ENCODE measurements at regions not wholly inside any gene's neighbourhood (a gene's known extent, or its start where the extent isn't known, plus 50 kb on each side); places are given as distances from the start of the nearest gene placed in this dataset.

DNA sequence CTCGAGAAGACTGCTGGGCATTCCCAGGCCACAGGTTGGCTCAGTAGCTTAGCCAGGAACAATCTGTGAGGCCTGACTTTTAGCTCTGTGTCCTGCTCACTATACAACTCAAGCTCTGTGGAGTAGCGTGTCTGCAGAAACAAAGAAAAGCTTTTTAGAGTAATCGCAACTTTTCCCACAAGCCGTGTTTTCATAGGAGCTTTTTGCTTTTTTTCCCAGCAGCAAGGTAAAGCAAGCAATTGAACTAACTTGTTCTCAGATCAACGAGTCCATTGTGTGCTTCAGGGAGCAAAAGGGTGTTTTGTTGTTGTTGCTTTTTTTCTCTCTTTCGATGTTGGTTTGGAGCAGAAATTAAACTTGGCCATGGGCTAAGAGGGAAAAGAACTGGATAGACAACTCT lies 97.3 kb upstream of the BCL2L14 start:
- Histone ChIP-seq H3K4me3 (ENCODE audit: control insufficient read depth in 1 of 7, extremely low read depth in 1 of 7, insufficient read depth in 4 of 7, low read depth in 2 of 7, low read length in 6 of 7) (no peak overlapping the region), H3K9me3 (ENCODE audit: control extremely low read depth in 1 of 5, control insufficient read depth in 4 of 5, insufficient read depth in 2 of 5, low read depth in 1 of 5, low read length in 4 of 5) (no peaks in the 10 kb centered on the region), H3K27me3 (replicated peaks in 2 of 5; ENCODE audit: control insufficient read depth in 4 of 5, insufficient read depth in 5 of 5, low read length in 4 of 5) (no peaks in the 10 kb centered on the region), H3K27ac (ENCODE audit: insufficient read depth in 1 of 2, low read depth in 1 of 2, low read length in 2 of 2, poor library complexity in 1 of 2, severe bottlenecking in 2 of 2) (no peak overlapping the region), H3K36me3 (ENCODE audit: control insufficient read depth in 4 of 4, insufficient read depth in 4 of 4, low read length in 3 of 4) (no peaks in the 10 kb centered on the region), H3K4me1 (ENCODE audit: control extremely low read depth in 1 of 4, control insufficient read depth in 4 of 4, insufficient read depth in 4 of 4, low read length in 3 of 4) (peaks cover 0 to 10% (median 5%) of the 10 kb centered on the region in 4 experiments)
- DNase-seq, result no peak
- ChIA-PET CTCF (interaction anchor here (0.5 kb wide), 1 partner anchor 581 kb away, joined by 4 read pairs; no protein-coding TSS in a partner anchor), POLR2A (no interaction called here)
- 92% methylated on average over 5 of the region's 6 CpGs for WGBS (ENCODE audit: insufficient coverage)

- Histone ChIP-seq H3K4me3 (ENCODE audit: control insufficient read depth in 1 of 7, extremely low read depth in 1 of 7, insufficient read depth in 4 of 7, low read depth in 2 of 7, low read length in 6 of 7) (no peak overlapping the region), H3K27me3 (replicated peaks in 2 of 5; ENCODE audit: control insufficient read depth in 4 of 5, insufficient read depth in 5 of 5, low read length in 4 of 5) (no peaks in the 10 kb centered on the region), H3K4me1 (ENCODE audit: control extremely low read depth in 1 of 4, control insufficient read depth in 4 of 4, insufficient read depth in 4 of 4, low read length in 3 of 4) (peaks cover 9 to 25% (median 16%) of the 10 kb centered on the region in 4 experiments), H3K9me3 (ENCODE audit: control extremely low read depth in 1 of 5, control insufficient read depth in 4 of 5, insufficient read depth in 2 of 5, low read depth in 1 of 5, low read length in 4 of 5) (no peaks in the 10 kb centered on the region), H3K27ac (ENCODE audit: insufficient read depth in 1 of 2, low read depth in 1 of 2, low read length in 2 of 2, poor library complexity in 1 of 2, severe bottlenecking in 2 of 2) (no peak overlapping the region), H3K36me3 (ENCODE audit: control insufficient read depth in 4 of 4, insufficient read depth in 4 of 4, low read length in 3 of 4) (no peaks in the 10 kb centered on the region)
- ChIA-PET POLR2A (no interaction called here), CTCF (no interaction called here)
- DNase-seq, result no peak
- 100% methylated on average over 1 of the region's 4 CpGs for WGBS (ENCODE audit: insufficient coverage)
Observed at GRCh38 chr12:11976005-11976404, 94.7 kb upstream of the BCL2L14 start.

DNA sequence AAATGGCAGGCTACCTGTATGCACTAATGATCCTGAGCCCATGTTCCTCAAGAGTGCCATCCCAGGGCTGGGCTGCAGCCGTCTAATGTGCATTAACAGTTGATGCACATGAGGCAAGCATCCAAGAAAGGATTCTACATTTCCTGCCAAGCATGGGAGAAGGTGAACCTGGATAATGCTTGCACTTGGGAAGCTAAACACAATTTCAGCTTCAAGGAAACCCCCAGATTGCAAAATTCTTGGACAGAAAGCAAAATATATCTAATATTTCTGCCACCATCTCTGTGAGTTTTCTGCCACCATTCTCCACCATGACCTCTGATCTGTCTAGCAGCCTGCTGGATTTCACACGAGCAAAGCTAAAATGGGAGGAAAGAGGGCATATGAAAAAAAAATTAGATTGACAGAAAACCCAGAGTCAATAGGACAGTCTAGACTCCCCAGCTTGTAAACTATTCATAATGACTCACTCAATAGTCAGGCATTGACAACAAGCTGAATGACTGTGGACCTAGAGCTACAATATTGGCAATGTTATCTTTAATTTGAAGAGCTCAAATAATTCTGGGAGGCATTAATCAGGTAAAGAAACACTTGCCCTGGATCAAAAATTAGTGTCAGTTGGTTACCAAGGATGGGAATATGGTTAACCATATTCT lies 91.9 kb upstream of the BCL2L14 start:
- Histone ChIP-seq H3K4me1 (ENCODE audit: control extremely low read depth in 1 of 4, control insufficient read depth in 4 of 4, insufficient read depth in 4 of 4, low read length in 3 of 4) (peaks cover 13 to 38% (median 27%) of the 10 kb centered on the region in 4 experiments), H3K36me3 (ENCODE audit: control insufficient read depth in 4 of 4, insufficient read depth in 4 of 4, low read length in 3 of 4) (no peaks in the 10 kb centered on the region), H3K9me3 (ENCODE audit: control extremely low read depth in 1 of 5, control insufficient read depth in 4 of 5, insufficient read depth in 2 of 5, low read depth in 1 of 5, low read length in 4 of 5) (no peaks in the 10 kb centered on the region), H3K27ac (ENCODE audit: insufficient read depth in 1 of 2, low read depth in 1 of 2, low read length in 2 of 2, poor library complexity in 1 of 2, severe bottlenecking in 2 of 2) (no peak overlapping the region), H3K27me3 (replicated peaks in 2 of 5; ENCODE audit: control insufficient read depth in 4 of 5, insufficient read depth in 5 of 5, low read length in 4 of 5) (no peaks in the 10 kb centered on the region), H3K4me3 (ENCODE audit: control insufficient read depth in 1 of 7, extremely low read depth in 1 of 7, insufficient read depth in 4 of 7, low read depth in 2 of 7, low read length in 6 of 7) (no peak overlapping the region)
- POLR2A ChIA-PET, result no interaction called here
- DNase-seq, result no peak
- CTCF ChIA-PET, result interaction anchor here (1.7 to 2.0 kb wide), 2 partner anchors 10 to 55 kb away, joined by 6 to 8 read pairs; no protein-coding TSS in a partner anchor
- WGBS (ENCODE audit: insufficient coverage), result 100% methylated on average over 1 of the region's 2 CpGs

DNA sequence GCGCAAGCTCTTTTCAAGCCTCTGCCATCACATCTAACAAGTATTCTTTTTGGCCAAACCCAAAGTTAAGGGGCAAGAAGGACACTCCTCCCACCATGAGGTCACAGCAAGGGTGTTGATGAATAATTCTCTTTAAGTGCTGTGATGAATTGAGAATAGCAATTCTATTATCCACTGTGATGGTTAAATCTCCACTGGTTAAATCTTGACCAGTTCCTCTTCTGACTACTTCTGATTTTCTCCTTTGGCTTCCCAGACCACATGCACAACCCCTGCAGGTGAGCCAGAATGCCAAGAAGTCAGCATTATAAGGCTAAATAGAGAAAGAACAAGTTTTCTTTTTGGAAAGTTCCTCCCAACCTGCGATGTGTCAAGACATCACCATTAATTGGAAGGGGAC lies 90.6 kb upstream of the BCL2L14 start:
- 100% methylated on average over 1 of the region's 2 CpGs for WGBS (ENCODE audit: insufficient coverage)
- Histone ChIP-seq H3K4me3 (ENCODE audit: control insufficient read depth in 1 of 7, extremely low read depth in 1 of 7, insufficient read depth in 4 of 7, low read depth in 2 of 7, low read length in 6 of 7) (no peak overlapping the region), H3K9me3 (ENCODE audit: control extremely low read depth in 1 of 5, control insufficient read depth in 4 of 5, insufficient read depth in 2 of 5, low read depth in 1 of 5, low read length in 4 of 5) (no peaks in the 10 kb centered on the region), H3K27ac (ENCODE audit: insufficient read depth in 1 of 2, low read depth in 1 of 2, low read length in 2 of 2, poor library complexity in 1 of 2, severe bottlenecking in 2 of 2) (no peak overlapping the region), H3K36me3 (ENCODE audit: control insufficient read depth in 4 of 4, insufficient read depth in 4 of 4, low read length in 3 of 4) (no peaks in the 10 kb centered on the region), H3K27me3 (replicated peaks in 2 of 5; ENCODE audit: control insufficient read depth in 4 of 5, insufficient read depth in 5 of 5, low read length in 4 of 5) (no peaks in the 10 kb centered on the region), H3K4me1 (ENCODE audit: control extremely low read depth in 1 of 4, control insufficient read depth in 4 of 4, insufficient read depth in 4 of 4, low read length in 3 of 4) (peaks cover 13 to 38% (median 27%) of the 10 kb centered on the region in 4 experiments)
- ChIA-PET CTCF (interaction anchor here (1.0 to 1.7 kb wide), 2 partner anchors 12 to 16 kb away, joined by 3 to 8 read pairs; no protein-coding TSS in a partner anchor), POLR2A (no interaction called here)
- no peak for DNase-seq

GRCh38 chr12:11981121-11981733 lies 89.5 kb upstream of the BCL2L14 start:
- H3K27me3 ChIP-seq (replicated peaks in 2 of 5; ENCODE audit: control insufficient read depth in 4 of 5, insufficient read depth in 5 of 5, low read length in 4 of 5), result no peaks in the 10 kb centered on the region
- H3K36me3 ChIP-seq (ENCODE audit: control insufficient read depth in 4 of 4, insufficient read depth in 4 of 4, low read length in 3 of 4), result no peaks in the 10 kb centered on the region
- no peak overlapping the region for H3K27ac ChIP-seq (ENCODE audit: insufficient read depth in 1 of 2, low read depth in 1 of 2, low read length in 2 of 2, poor library complexity in 1 of 2, severe bottlenecking in 2 of 2)
- peak overlapping the region in 4 of 7 experiments; percentile 0 to 49 (median 40) for H3K4me3 ChIP-seq (ENCODE audit: control insufficient read depth in 1 of 7, extremely low read depth in 1 of 7, insufficient read depth in 4 of 7, low read depth in 2 of 7, low read length in 6 of 7)
- no peaks in the 10 kb centered on the region for H3K9me3 ChIP-seq (ENCODE audit: control extremely low read depth in 1 of 5, control insufficient read depth in 4 of 5, insufficient read depth in 2 of 5, low read depth in 1 of 5, low read length in 4 of 5)
- 32% methylated on average over 7 of the region's 7 CpGs for WGBS (ENCODE audit: insufficient coverage)
- DNase-seq, result peak; percentile 78 to 96 (median 94)
- H3K4me1 ChIP-seq (ENCODE audit: control extremely low read depth in 1 of 4, control insufficient read depth in 4 of 4, insufficient read depth in 4 of 4, low read length in 3 of 4), result peaks cover 13 to 30% (median 21%) of the 10 kb centered on the region in 4 experiments
- CTCF ChIA-PET, result no interaction called here
- POLR2A ChIA-PET, result no interaction called here

DNA sequence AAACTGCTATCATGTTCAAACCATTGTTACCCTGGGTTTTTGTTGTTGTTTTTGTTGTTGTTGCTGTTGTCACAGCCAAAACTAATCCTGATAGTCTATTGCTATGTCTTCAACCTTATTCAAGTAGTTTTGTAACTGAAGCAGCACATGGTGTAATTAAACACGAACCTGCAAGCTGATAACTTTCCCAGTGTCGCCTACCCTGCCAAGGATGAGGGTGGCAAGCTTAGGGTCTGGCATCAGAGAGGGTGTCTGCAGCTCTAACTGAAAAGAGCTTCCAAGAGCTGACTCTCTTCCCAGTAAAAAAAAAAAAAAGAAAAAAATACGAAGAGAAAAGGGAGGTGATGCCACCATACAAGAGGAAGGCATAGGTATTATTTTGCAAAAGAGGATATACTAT lies 86.3 kb upstream of the BCL2L14 start:
- Histone ChIP-seq H3K9me3 (ENCODE audit: control extremely low read depth in 1 of 5, control insufficient read depth in 4 of 5, insufficient read depth in 2 of 5, low read depth in 1 of 5, low read length in 4 of 5) (peaks cover 0 to 3% (median 0%) of the 10 kb centered on the region in 5 experiments), H3K27me3 (replicated peaks in 2 of 5; ENCODE audit: control insufficient read depth in 4 of 5, insufficient read depth in 5 of 5, low read length in 4 of 5) (no peaks in the 10 kb centered on the region), H3K4me1 (ENCODE audit: control extremely low read depth in 1 of 4, control insufficient read depth in 4 of 4, insufficient read depth in 4 of 4, low read length in 3 of 4) (peaks cover 13 to 27% (median 21%) of the 10 kb centered on the region in 4 experiments), H3K27ac (ENCODE audit: insufficient read depth in 1 of 2, low read depth in 1 of 2, low read length in 2 of 2, poor library complexity in 1 of 2, severe bottlenecking in 2 of 2) (no peak overlapping the region), H3K4me3 (ENCODE audit: control insufficient read depth in 1 of 7, extremely low read depth in 1 of 7, insufficient read depth in 4 of 7, low read depth in 2 of 7, low read length in 6 of 7) (no peak overlapping the region), H3K36me3 (ENCODE audit: control insufficient read depth in 4 of 4, insufficient read depth in 4 of 4, low read length in 3 of 4) (no peaks in the 10 kb centered on the region)
- ChIA-PET POLR2A (no interaction called here), CTCF (interaction anchor here (3.2 kb wide), 1 partner anchor 21 kb away, joined by 10 read pairs; no protein-coding TSS in a partner anchor)
- WGBS (ENCODE audit: insufficient coverage), result 83% methylated on average over 1 of the region's 3 CpGs
- DNase-seq, result no peak

- ChIA-PET POLR2A (no interaction called here), CTCF (interaction anchor here (3.2 kb wide), 1 partner anchor 23 kb away, joined by 10 read pairs; no protein-coding TSS in a partner anchor)
- no peak for DNase-seq
- Histone ChIP-seq H3K4me1 (ENCODE audit: control extremely low read depth in 1 of 4, control insufficient read depth in 4 of 4, insufficient read depth in 4 of 4, low read length in 3 of 4) (peaks cover 3 to 11% (median 9%) of the 10 kb centered on the region in 4 experiments), H3K36me3 (ENCODE audit: control insufficient read depth in 4 of 4, insufficient read depth in 4 of 4, low read length in 3 of 4) (no peaks in the 10 kb centered on the region), H3K9me3 (ENCODE audit: control extremely low read depth in 1 of 5, control insufficient read depth in 4 of 5, insufficient read depth in 2 of 5, low read depth in 1 of 5, low read length in 4 of 5) (peaks cover 0 to 3% (median 0%) of the 10 kb centered on the region in 5 experiments), H3K27ac (ENCODE audit: insufficient read depth in 1 of 2, low read depth in 1 of 2, low read length in 2 of 2, poor library complexity in 1 of 2, severe bottlenecking in 2 of 2) (no peak overlapping the region), H3K27me3 (replicated peaks in 2 of 5; ENCODE audit: control insufficient read depth in 4 of 5, insufficient read depth in 5 of 5, low read length in 4 of 5) (no peaks in the 10 kb centered on the region), H3K4me3 (ENCODE audit: control insufficient read depth in 1 of 7, extremely low read depth in 1 of 7, insufficient read depth in 4 of 7, low read depth in 2 of 7, low read length in 6 of 7) (no peak overlapping the region)
- WGBS (ENCODE audit: insufficient coverage), result 100% methylated on average over 1 of the region's 5 CpGs
Observed at GRCh38 chr12:11986165-11986564, 84.6 kb upstream of the BCL2L14 start.

Data from common myeloid progenitor, CD34-positive (primary cell).